Stimulated activated CD4-positive, alpha-beta T cell treated with anti-CD3 and anti-CD28 coated beads, Interleukin-15, amount 100 ng/mL, for 24 hours (primary cell): ENCODE measurements at regions not wholly inside any gene's neighbourhood (a gene's known extent, or its start where the extent isn't known, plus 50 kb on each side); places are given as distances from the start of the nearest gene placed in this dataset.

ENCODE experiments used
- DNase-seq: peaks from one replicate; pipeline ENCODE4 v3.0.0-alpha.2; 2020

DNA sequence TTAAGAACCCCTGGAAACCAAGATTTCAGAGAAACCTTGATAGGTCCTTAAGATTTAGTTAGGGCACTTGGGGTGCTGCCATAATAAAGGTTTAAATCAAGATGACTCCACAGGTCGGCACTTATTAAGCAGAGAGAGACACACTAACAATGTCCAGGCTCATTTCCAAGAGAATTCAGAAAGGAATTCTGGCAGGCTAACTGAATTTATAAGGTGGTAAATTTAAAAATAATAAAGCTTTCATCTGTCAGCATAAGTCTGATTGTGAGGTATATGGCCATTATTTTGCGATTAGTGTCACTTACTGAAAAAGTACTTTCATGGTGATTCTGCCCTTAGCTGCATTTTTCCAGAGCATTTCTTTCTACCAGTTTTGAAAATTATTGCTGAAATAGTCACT lies 472.7 kb downstream of the ARAP2 start:
- no peak for DNase-seq

GRCh38 chr4:35772291-35772690 lies 472.0 kb downstream of the ARAP2 start:
- no peak for DNase-seq

DNA sequence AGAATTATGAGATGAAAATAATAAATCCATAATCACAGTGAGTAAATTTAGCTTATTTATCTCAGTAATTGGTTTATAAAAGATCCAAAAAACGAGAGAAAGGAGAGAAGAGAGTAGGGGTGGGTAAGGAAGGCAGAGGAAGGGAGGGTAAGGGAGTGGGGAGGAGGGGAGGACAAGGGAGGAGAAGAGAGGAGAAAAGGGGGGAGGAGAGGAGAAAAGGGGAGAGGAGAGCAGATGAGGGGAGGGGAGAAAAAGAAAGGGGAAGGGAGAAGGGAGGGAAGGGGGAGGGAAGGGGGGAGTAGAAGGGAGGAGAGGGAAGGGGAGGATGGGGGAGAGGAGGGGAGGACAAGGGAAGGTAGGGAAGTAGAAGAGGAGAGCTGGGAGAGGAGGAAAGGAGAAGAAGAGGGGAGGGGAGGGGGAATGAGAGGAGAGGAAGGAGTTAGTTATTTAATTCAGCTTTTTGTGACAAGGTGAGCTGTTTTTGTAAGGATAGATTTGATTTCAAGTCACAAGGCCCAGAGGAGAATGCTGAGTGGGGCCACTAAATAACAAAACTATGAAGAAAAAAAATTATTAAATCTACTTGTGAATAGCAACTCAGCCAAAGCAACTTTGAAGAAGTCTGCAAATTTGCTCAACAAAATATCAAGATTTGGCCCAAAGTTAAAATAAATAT lies 454.3 kb downstream of the ARAP2 start:
- DNase-seq: no peak

GRCh38 chr4:35793045-35793722 lies 451.1 kb downstream of the ARAP2 start:
- no peak for DNase-seq

- no peak for DNase-seq
These were observed 450.5 kb downstream of the ARAP2 start for GRCh38 chr4:35793766-35794165.

GRCh38 chr4:35800669-35801068 lies 443.6 kb downstream of the ARAP2 start:
- no peak for DNase-seq

DNA sequence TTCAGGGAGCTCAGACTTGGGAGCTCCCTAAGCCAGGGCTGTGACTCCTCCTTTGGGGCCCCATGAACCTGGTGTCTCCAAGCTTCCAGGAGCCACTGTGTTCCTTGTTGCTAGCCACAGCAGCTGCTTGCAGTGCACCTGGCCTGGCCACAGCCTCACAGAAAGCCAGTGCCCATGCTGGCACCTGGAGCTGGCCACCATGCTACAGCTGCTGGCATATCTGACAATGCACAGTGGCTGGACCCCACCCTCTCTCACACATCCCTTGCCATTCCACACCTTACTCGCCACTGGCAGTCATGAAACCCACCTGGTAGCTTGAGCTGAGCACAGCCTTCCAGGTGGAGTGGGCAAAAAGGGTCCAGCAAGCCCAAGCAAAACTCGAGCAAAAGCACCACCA lies 441.7 kb downstream of the ARAP2 start:
- DNase-seq: no peak

DNA sequence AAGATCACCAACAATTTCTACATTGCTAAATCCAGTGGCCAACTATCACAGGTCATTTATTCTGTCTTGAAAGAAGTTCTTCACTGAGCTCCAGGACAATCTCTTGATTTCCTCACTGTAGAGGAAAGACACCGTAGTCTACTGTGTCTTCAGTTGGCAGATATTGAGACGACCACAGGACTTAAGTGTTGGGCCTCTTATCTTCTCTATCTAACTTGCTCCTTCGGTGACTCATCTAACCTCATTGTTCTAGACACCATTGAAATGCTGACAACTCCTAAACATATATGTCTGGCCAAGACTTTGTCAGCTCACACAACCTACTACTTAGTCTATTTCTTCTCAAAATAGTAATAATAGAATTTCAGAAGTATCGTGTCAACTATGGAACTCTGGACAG lies 425.8 kb downstream of the ARAP2 start:
- DNase-seq: no peak

GRCh38 chr4:35820003-35820402 lies 424.3 kb downstream of the ARAP2 start:
- DNase-seq: no peak

GRCh38 chr4:35824231-35824630 lies 420.1 kb downstream of the ARAP2 start:
- DNase-seq: no peak

DNA sequence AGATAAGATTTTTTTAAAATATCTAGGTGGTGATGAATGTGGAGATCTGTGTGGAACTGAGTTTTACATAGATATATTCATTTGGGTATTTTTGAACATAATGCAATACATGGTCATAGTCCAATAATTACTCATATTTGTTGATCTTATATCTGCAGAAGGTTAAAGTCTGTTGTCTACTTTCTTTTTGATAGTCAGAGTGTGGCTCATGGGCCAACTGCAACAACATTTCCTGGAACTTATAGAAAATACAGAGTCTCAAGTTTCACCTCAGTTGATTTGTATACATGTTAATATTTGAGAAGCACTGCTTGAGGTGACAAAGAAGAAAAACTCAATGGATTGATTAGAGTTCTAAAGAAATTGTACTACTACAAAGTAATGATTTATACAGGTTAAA lies 408.4 kb downstream of the ARAP2 start:
- DNase-seq: no peak

- no peak for DNase-seq
These were observed 407.7 kb downstream of the ARAP2 start for GRCh38 chr4:35836596-35836995.

DNA sequence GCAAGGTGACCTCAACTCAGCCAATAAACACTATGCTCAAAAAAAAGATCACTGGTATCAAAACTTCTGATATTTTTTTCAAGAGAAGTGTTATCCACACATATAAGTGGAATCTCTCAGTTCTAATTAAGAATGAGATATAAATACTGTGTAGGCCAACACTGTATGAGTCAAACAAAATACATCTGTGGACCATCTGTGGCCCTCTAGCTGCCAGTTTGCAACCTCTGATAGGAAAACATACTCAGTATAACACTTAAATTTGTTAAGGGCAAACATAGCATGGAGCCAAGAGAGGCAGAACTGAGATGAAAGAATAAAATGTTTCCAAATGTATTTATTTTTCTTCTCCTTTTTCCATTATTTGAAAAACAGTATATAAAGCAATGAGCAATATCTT lies 377.3 kb downstream of the ARAP2 start:
- DNase-seq: no peak

DNA sequence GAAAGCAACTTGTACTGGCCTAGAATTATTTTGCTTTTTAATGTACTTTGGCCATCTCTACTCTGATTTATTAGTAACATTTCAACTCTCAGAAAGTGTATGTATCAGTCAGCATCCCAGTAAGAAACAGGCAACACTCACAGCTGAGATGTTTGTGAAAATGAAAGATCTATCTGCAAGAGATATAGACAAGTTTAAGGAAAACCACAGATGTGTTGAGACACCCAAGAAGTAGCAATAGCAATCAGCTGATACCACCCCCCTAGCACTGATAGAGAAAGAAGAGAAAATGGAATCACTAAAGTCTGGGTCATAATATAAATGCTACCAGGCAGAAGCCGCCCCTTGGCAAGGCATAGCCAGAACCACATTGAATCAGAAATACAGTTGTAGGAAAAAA lies 372.0 kb downstream of the ARAP2 start:
- no peak for DNase-seq

DNA sequence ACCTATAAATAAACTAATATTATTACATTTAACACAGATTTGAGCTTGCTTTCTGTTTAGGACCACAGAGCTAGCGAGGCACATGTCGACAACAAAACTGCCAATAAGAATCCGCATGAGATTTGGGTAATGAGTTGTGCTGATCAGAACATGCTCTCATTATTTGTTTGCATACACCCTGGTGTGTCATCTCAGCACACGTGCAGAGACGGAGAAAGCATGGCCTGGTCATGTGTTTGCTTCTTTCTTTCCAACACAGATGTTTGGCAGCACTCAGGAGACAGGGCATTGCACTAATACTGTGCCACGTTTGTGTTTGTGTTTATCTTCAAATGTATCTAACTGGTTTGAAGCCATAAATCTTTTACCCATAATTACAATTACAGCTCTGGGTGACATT lies 364.8 kb downstream of the ARAP2 start:
- no peak for DNase-seq

GRCh38 chr4:35883108-35883507 lies 361.2 kb downstream of the ARAP2 start:
- DNase-seq: no peak

DNA sequence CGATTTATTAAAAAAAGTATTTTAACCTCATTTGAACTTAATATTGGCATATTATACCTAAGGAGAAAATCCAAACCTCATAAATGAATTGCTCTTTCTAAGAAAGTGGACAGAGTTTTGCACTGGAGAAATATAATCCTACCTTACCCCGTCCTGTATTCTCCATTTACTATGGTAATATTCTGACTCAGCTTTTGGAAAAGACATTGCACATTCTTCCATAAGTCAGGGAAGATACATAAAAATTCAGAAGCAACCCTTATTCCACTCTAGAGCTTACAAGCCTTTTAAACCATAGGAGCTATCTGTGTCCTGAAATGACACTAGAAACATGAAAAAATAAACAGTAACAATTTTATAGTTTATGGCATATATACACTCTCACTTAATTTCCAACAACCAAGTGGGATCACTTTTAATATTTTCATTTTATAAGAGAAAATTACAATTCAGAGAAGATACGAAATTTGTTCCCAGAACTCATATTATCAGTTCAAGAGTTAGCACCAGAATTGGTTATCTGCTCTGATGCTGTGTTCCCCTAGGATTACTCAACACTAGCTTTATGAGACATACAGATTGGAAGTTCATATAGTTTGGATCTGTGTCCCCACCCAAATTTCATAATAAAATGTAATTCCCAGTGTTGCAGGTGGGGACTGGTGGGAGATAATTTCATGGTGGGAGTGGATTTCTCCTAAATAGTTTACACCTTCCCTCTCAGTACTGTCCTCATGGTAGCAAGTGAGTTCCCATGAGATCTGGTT lies 359.4 kb downstream of the ARAP2 start:
- no peak for DNase-seq

DNA sequence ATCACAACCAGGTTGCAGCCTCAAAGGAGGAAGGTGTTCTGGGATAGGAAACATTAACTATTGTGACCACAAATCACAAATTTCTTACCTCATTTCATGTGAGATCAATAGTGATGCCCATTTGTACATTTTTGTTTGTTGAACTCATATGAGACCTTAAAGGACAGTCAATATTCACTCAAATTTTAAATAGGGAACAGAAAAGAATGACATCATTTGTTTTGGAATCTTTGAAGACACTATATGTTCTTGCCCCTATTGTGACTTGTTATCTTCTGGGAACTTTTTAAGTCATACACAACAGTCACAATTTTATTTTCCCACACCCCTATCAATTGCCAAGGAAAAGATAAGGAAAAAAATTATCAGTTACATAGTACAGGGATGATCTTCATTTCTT lies 346.5 kb downstream of the ARAP2 start:
- no peak for DNase-seq

DNA sequence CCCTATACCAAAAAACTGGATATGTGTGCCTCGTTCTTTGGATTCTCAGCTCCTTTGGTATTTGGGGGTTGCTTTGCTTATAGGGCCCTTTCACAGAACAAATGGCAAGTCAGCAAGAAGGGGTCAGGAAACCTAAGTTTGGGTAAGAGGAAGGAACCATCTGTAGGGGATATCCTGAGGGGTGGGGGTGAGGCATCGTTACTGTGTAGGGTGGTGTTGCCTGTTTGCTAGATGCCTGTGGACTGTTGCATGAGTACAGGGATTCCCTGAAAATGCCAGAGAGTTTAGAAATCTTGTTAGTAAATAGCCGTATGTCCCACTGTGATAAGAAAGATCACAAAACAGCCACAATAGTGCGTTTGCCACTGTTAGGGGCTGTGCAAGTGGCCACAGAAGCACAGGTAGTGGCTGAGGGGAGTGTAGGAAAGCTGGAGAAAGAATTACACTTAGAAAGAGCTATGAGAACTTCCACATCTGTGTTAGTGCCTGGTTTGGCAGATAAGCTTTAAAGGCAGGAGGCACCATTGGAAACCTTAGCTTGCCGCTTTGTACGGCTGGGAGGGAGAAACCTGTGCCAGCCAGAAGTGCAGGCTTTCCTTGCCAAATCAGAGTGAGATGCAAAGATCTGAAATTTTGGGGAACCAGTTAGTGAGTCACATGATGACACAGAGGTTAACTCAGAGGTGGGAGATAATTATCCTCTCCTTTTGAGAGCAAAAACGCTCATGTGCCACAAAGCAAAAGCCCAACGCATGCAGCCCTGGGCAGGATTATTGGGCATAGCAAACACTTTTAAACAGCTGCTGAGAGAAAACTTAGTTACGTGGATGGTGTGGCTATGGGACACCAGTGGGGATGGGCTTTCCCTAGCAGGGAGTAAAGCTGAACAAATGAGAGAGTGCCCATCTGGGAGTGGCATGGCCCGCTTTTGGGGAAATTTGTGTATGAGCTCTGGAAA lies 343.7 kb downstream of the ARAP2 start:
- no peak for DNase-seq

DNA sequence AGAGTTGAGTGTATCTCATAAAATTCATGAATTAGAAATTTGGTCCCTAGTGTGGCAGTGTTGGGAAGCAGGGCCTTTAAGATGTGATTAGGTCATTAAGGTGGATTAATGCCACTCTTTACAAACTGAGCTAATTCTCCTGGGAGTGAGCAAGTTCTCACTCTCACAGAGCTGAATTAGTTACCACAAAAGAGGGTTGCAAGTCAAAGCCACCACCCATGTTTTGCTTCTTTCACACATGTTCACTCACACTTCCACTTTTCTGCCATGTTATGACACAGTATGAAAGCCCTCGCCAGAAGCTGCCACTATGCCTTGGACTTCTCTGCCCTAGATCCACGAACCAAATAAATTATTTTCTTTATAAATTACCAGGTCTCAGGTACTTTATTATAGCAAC lies 332.1 kb downstream of the ARAP2 start:
- no peak for DNase-seq

- no peak for DNase-seq
These were observed 325.8 kb downstream of the ARAP2 start for GRCh38 chr4:35918491-35918977.

GRCh38 chr4:35925806-35926205 lies 318.5 kb downstream of the ARAP2 start:
- DNase-seq: no peak

GRCh38 chr4:35926788-35927187 lies 317.5 kb downstream of the ARAP2 start:
- DNase-seq: no peak
